OCI-LY1 (cell line): ENCODE measurements at regions not wholly inside any gene's neighbourhood (a gene's known extent, or its start where the extent isn't known, plus 50 kb on each side); places are given as distances from the start of the nearest gene placed in this dataset.

Experiments used
- H2AFZ ChIP-seq: fragments of 200-600 bp; sonication (generic), shearing (Covaris generic); 2 replicates; pipeline ENCODE4 v1.6.0; 2014; ENCODE audit warnings: antibody characterized with exemption, mild to moderate bottlenecking, low read length
- H3F3A ChIP-seq: fragments of 200-600 bp; sonication (generic), shearing (Covaris generic); 2 replicates; pipeline ENCODE4 v1.6.0; 2014; ENCODE audit warnings: mild to moderate bottlenecking, antibody characterized with exemption, low read length, moderate library complexity; ENCODE audit not compliant: insufficient read depth
- H3K27ac ChIP-seq: fragments of 200-600 bp; sonication (generic); 2 replicates; pipeline ENCODE4 v1.5.1; 2014; ENCODE audit warnings: low read length, mixed run types, mild to moderate bottlenecking, low read depth; ENCODE audit not compliant: poor library complexity, severe bottlenecking
- H3K27me3 ChIP-seq: fragments of 200-600 bp; sonication (generic); 2 replicates; pipeline ENCODE4 v1.6.0; 2014; ENCODE audit warnings: antibody characterized with exemption, mild to moderate bottlenecking, low read length, moderate library complexity; ENCODE audit not compliant: insufficient read depth
- H3K36me3 ChIP-seq: fragments of 200-600 bp; sonication (generic); 2 replicates; pipeline ENCODE4 v1.6.1; 2014; ENCODE audit warnings: mild to moderate bottlenecking, antibody characterized with exemption, low read length, moderate library complexity, mixed read lengths; ENCODE audit not compliant: insufficient read depth
- H3K4me1 ChIP-seq: fragments of 200-600 bp; sonication (generic); 2 replicates; pipeline ENCODE4 v1.5.1; 2014; ENCODE audit warnings: mild to moderate bottlenecking, low read length, moderate library complexity; ENCODE audit not compliant: insufficient read depth, severe bottlenecking
- H3K4me2 ChIP-seq: fragments of 200-600 bp; sonication (generic), shearing (Covaris generic); 2 replicates; pipeline ENCODE4 v1.6.1; 2014; ENCODE audit warnings: low read length
- H3K4me3 ChIP-seq: fragments of 200-600 bp; sonication (generic); 2 replicates; pipeline ENCODE4 v1.5.1; 2014; ENCODE audit warnings: low read length, low read depth, mild to moderate bottlenecking, mixed read lengths; ENCODE audit not compliant: poor library complexity, severe bottlenecking
- H3K79me2 ChIP-seq: fragments of 200-600 bp; shearing (Covaris generic); 2 replicates; pipeline ENCODE4 v1.6.1; 2016; ENCODE audit warnings: mixed run types, low read length, mixed read lengths; ENCODE audit not compliant: insufficient read depth
- H3K9ac ChIP-seq: fragments of 200-600 bp; sonication (generic), shearing (Covaris generic); 2 replicates; pipeline ENCODE4 v1.6.1; 2014; ENCODE audit warnings: mild to moderate bottlenecking, low read length, mixed read lengths
- H3K9me2 ChIP-seq: fragments of 200-600 bp; sonication (generic), shearing (Covaris generic); 2 replicates; pipeline ENCODE4 v1.6.1; 2014; ENCODE audit warnings: low read depth, mild to moderate bottlenecking, low read length, mixed read lengths
- H3K9me3 ChIP-seq: fragments of 200-600 bp; shearing (Covaris generic); 2 replicates; pipeline ENCODE4 v1.6.1; 2014; ENCODE audit warnings: low read length, mixed read lengths
- H4K20me1 ChIP-seq: fragments of 200-600 bp; sonication (generic), shearing (Covaris generic); 2 replicates; pipeline ENCODE4 v1.6.0; 2016; ENCODE audit warnings: mild to moderate bottlenecking, low read length; ENCODE audit not compliant: insufficient read depth
- EZH2 ChIP-seq: fragments of 200-600 bp; sonication (generic), shearing (Covaris generic); IDR thresholded peaks from 2 replicates; pipeline ENCODE4 v1.8.0; 2017; ENCODE audit warnings: borderline replicate concordance, mixed run types, mild to moderate bottlenecking, antibody characterized with exemption, low read length, moderate library complexity, mixed read lengths
- TF ChIP-seq, protein P1 (sequence below): fragments of 200-600 bp; sonication (generic), shearing (Covaris generic); IDR thresholded peaks from 2 replicates; pipeline ENCODE4 v1.5.1; 2017; ENCODE audit warnings: mild to moderate bottlenecking, antibody characterized with exemption, low read length, moderate library complexity, mixed read lengths

DNA sequence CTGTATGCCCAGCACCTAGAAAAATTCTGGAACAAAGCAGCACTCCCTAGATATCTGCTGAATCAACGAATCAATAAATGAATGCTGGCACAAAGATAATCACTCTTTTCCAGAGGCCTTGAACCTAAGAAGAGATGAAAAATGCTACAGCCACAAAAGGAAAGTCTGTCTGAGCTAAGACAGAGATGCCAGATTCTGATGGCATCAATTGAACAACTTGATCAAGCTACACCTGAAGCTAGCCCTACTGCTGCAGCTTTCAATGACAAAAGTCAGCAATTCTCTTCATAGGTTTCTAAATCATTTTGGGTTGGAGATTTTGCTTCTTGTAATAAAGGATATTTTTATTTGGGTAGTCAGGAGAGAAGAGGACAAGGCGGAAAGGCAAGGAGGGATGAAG, 305.0 kb upstream of the SULF2 start:
- no peaks in the 10 kb centered on the region for H3K79me2 ChIP-seq
- no peaks in the 10 kb centered on the region for H4K20me1 ChIP-seq
- H3K27me3 ChIP-seq = no peaks in the 10 kb centered on the region; the same call in 1 of the 2 replicates
- TF ChIP-seq, protein P1, sequence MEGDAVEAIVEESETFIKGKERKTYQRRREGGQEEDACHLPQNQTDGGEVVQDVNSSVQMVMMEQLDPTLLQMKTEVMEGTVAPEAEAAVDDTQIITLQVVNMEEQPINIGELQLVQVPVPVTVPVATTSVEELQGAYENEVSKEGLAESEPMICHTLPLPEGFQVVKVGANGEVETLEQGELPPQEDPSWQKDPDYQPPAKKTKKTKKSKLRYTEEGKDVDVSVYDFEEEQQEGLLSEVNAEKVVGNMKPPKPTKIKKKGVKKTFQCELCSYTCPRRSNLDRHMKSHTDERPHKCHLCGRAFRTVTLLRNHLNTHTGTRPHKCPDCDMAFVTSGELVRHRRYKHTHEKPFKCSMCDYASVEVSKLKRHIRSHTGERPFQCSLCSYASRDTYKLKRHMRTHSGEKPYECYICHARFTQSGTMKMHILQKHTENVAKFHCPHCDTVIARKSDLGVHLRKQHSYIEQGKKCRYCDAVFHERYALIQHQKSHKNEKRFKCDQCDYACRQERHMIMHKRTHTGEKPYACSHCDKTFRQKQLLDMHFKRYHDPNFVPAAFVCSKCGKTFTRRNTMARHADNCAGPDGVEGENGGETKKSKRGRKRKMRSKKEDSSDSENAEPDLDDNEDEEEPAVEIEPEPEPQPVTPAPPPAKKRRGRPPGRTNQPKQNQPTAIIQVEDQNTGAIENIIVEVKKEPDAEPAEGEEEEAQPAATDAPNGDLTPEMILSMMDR = no peak
- no peaks in the 10 kb centered on the region for H3K9me2 ChIP-seq
- no peak overlapping the region for H2AFZ ChIP-seq
- H3K9ac ChIP-seq = no peak overlapping the region
- no peak overlapping the region for H3K27ac ChIP-seq
- H3K9me3 ChIP-seq = no peaks in the 10 kb centered on the region
- H3K36me3 ChIP-seq = no peaks in the 10 kb centered on the region
- H3F3A ChIP-seq = no peaks in the 10 kb centered on the region
- H3K4me1 ChIP-seq = no peaks in the 10 kb centered on the region
- H3K4me2 ChIP-seq = no peak overlapping the region
- H3K4me3 ChIP-seq = no peak overlapping the region

GRCh38 chr20:48080583-48080982, 295.3 kb upstream of the SULF2 start:
- Histone ChIP-seq H3F3A (no peaks in the 10 kb centered on the region), H3K79me2 (no peaks in the 10 kb centered on the region), H3K36me3 (no peaks in the 10 kb centered on the region), H3K27me3 (no peaks in the 10 kb centered on the region; the same call in 1 of the 2 replicates), H3K4me1 (no peaks in the 10 kb centered on the region), H3K9ac (no peak overlapping the region), H2AFZ (no peak overlapping the region), H4K20me1 (no peaks in the 10 kb centered on the region), H3K9me3 (no peaks in the 10 kb centered on the region), H3K4me2 (no peak overlapping the region), H3K9me2 (no peaks in the 10 kb centered on the region), H3K27ac (no peak overlapping the region), H3K4me3 (no peak overlapping the region)
- no peak for TF ChIP-seq EZH2
- TF ChIP-seq, protein P1 = no peak

DNA sequence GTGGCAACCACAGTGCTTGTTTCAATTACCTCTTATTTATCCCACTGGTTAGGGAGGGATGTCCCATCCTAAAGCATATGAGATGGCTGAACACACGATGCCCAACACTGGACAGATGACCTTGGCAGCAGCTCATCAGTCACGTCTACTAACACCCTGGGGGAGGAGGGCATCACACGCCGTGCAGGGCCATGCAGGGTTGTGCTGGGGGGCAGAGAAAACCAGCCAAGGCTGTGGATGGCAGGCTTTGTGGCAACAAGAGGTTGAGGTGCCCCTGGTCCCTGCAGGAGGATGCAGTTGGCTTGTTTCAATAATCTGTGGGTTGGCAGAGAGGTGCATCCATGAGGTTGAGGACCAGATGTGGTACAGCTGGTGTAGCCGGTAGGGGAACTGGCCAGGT, 293.7 kb upstream of the SULF2 start:
- no peaks in the 10 kb centered on the region for H3K9me2 ChIP-seq

More for the DNA sequence above, 293.7 kb upstream of the SULF2 start:
- TF ChIP-seq EZH2 = no peak
- TF ChIP-seq, protein P1 = no peak
- H3K9me3 ChIP-seq = no peaks in the 10 kb centered on the region
- H3K4me1 ChIP-seq = no peaks in the 10 kb centered on the region
- H3K79me2 ChIP-seq = no peaks in the 10 kb centered on the region
- no peaks in the 10 kb centered on the region for H3F3A ChIP-seq
- H3K27ac ChIP-seq = no peak overlapping the region
- no peaks in the 10 kb centered on the region for H3K36me3 ChIP-seq
- H2AFZ ChIP-seq = no peak overlapping the region
- no peak overlapping the region for H3K9ac ChIP-seq
- H3K4me3 ChIP-seq = no peak overlapping the region
- no peaks in the 10 kb centered on the region for H4K20me1 ChIP-seq
- no peaks in the 10 kb centered on the region; the same call in 1 of the 2 replicates for H3K27me3 ChIP-seq
- H3K4me2 ChIP-seq = no peak overlapping the region
